ENCODE measurements at regions not wholly inside any gene's neighbourhood (a gene's known extent, or its start where the extent isn't known, plus 50 kb on each side); places are given as distances from the start of the nearest gene placed in this dataset.
A peak's percentile ranks its signal among the peaks of the same experiment; 100 is the strongest.

DNA sequence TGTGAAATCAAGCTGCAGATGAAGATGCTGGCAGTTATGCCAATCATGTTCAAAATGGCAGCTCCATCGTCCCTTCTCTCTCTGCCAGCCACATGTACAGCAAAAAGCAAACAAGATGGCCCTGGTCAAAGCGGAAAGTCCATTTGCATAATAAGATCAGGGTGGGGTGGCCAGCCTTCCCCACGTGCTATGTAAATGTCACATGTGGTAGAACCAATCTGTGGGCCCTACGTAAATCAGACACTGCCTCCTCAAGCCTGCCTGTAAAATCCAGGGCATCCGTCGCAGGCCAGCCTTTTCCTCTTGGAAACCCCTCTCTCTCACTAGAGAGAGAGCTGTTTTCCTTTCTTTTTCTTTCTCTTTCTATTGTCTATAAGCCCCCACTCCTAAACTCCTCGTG, 243.5 kb upstream of the KBTBD8 start:
- Mint-ChIP-seq H3K9me3 (peaks cover 0 to 3% (median 3%) of the 10 kb centered on the region in 3 donors), H3K36me3 (no peaks in the 10 kb centered on the region), H3K27me3 (peaks cover 5% of the 10 kb centered on the region), H3K27ac (no peak overlapping the region), H3K4me3 (no peak overlapping the region), H3K4me1 (no peaks in the 10 kb centered on the region)

DNA sequence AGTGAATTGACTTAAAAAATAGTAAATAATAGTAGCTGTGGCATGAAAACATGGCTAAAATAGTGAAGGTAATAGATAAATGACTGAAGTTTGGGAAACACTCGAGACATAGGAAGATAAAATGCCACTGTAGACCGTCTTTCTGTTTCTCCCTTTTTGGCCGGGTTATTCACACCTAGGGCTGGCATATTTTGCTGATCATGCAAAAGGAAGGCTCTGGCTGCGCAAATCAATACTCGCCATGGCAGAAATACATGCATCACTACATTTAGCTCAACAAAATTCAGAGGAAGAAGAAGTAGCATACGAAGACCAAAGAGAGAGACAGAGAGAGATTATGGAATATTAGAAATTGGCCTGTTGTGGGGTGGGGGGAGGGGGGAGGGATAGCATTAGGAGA, 242.2 kb upstream of the KBTBD8 start:
- Mint-ChIP-seq H3K4me1 (no peaks in the 10 kb centered on the region), H3K36me3 (no peaks in the 10 kb centered on the region), H3K27me3 (peaks cover 5% of the 10 kb centered on the region), H3K9me3 (peaks cover 2 to 3% (median 3%) of the 10 kb centered on the region in 3 donors), H3K27ac (no peak overlapping the region), H3K4me3 (no peak overlapping the region)

DNA sequence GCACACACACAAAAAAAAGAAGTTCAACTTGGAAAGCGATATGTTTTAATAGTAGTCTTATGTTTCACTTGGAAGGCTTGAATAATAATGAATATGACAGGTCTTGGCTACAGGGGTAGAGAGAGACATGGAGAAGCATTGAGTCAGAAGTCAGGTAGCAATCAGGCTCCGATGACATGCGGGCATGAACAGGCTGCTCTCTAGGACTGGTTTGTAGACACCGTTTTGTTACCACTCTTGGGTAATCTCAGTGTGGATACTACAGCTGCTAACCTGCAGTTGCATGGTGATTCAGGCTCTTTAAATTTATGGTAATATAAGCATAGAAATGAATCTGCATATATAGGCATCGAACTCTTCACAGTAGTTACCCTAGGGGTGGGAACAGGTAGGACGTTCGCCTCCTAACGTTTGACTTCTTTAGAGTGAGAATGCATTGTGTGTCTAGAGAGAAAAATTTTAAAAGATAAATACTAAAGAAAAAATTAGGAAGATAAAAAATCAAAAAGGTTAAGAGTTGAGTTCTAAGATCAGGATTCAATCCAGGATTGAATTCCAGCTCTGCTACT, 241.6 kb upstream of the KBTBD8 start:
- H3K9me3 Mint-ChIP-seq, result peaks cover 2 to 3% (median 3%) of the 10 kb centered on the region in 3 donors
- H3K27ac Mint-ChIP-seq, result no peak overlapping the region
- H3K4me1 Mint-ChIP-seq, result no peaks in the 10 kb centered on the region
- H3K36me3 Mint-ChIP-seq, result no peaks in the 10 kb centered on the region
- H3K4me3 Mint-ChIP-seq, result no peak overlapping the region
- peaks cover 3% of the 10 kb centered on the region for H3K27me3 Mint-ChIP-seq

DNA sequence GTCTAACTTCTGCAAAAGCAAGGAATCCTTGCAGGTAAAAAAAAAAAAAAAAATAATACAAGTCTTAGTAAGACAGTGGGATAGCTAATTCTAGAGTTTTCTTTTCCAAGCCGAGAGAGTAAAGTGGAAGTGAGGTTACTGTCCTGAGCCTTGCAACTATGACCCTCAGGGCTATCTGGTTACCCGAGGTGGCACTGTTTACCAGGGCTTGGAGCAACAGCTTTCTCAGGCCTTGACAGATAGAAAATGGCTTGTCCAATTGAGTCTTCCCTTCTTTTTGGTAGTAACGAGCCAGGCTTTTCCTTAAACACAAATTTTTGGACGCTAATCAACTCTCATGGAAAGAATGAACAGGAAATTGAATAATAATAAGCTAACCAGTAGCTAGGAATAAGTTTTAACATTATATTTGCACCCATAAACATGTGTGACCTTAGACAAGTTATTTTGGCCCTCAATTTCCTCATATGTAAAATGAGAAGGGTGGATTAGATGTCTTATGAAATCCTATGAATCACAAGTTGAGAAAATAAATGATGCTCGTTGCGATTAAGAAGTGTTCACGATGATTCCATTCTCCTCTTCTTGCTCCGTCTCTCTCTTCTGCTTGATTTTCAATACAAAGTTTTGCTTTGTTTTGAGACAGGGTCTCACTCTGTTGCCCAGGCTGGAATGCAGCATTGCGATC, 236.9 kb upstream of the KBTBD8 start:
- no peak overlapping the region for H3K4me3 Mint-ChIP-seq
- no peaks in the 10 kb centered on the region for H3K4me1 Mint-ChIP-seq
- no peak overlapping the region for H3K27ac Mint-ChIP-seq
- H3K36me3 Mint-ChIP-seq, result no peaks in the 10 kb centered on the region
- no peaks in the 10 kb centered on the region for H3K27me3 Mint-ChIP-seq
- H3K9me3 Mint-ChIP-seq, result peaks cover 2 to 8% (median 3%) of the 10 kb centered on the region in 3 donors

DNA sequence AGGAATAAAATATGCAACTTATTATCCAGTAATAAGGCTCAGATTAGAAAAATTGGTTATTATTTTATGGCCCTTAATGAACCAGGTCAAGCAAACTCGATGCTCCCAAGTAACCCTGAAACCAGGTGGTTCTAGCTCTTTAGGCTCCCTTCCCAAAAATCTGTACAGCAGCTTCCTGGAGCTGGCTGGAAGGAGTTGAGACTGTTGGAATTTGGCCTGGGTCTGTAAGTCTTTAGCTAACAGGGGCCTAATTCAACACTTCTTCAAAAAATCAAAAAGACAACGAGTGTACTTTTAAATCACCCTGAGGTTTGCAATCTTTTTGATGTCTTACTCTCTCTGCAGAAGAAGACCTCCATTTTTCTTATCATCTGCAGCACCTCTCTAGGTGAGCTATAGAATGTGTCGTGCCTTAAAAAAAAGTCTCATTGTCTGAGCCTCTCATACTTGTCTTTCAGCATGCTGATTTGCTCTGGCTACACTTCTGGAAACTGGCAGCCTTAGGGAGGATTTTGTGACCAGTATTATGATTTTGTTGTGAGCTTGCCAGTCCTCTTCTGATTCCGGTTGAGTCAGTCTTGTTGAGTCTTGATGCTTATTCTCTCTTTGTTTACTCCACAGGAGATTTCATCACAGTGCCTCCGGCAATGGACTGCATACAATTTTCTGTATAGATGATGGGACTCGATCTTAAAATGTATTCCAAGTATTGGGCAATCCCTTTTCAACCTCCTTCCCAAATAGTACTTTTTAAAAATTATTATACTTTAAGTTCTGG, 235.0 kb upstream of the KBTBD8 start:
- Mint-ChIP-seq H3K4me1 (no peaks in the 10 kb centered on the region), H3K4me3 (no peak overlapping the region), H3K36me3 (no peaks in the 10 kb centered on the region), H3K9me3 (peaks cover 2 to 8% (median 7%) of the 10 kb centered on the region in 3 donors), H3K27me3 (no peaks in the 10 kb centered on the region), H3K27ac (no peak overlapping the region)

DNA sequence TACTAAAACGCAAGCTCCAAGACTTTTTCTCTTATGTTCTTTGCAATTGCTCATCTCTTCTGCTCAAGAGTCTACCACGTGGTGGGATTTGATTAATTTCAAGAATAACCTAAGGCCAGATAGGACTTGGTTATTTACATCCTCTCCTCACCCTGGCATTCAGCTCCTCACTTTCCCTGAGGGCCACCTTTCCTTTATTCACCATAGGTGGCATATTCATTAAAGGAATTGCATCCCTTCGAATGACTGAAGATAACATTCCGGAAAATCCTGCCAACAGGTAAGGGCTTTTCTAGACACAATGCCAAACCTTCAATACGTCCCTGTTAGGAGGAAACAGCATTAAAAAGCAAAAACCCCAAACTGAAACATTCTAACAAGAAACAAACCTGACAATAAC, 220.0 kb upstream of the KBTBD8 start:
- H3K27ac Mint-ChIP-seq, result no peak overlapping the region
- no peaks in the 10 kb centered on the region for H3K36me3 Mint-ChIP-seq
- peaks cover 2% of the 10 kb centered on the region for H3K27me3 Mint-ChIP-seq
- no peak overlapping the region for H3K4me3 Mint-ChIP-seq
- no peaks in the 10 kb centered on the region for H3K4me1 Mint-ChIP-seq
- no peaks in the 10 kb centered on the region for H3K9me3 Mint-ChIP-seq

DNA sequence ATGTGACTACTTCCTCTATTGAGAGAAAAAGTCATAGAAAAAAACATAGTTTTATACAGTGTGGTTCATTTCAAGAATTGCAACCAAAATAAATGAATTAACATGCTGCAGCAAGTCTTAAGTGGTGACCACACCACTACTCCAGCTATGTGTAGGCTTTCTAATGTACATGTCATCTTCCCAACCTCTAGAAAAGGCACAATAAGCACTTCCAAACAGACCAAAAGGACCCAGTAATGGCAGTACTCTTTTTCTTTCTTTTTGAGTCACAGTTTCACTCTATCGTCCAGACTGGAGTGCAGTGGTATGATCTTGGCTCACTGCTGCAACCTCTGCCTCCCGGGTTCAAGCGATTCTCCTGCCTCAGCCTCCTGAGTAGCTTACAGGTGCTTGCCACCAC, 219.3 kb upstream of the KBTBD8 start:
- Mint-ChIP-seq H3K27me3 (no peaks in the 10 kb centered on the region), H3K27ac (no peak overlapping the region), H3K36me3 (no peaks in the 10 kb centered on the region), H3K4me1 (no peaks in the 10 kb centered on the region), H3K9me3 (no peaks in the 10 kb centered on the region), H3K4me3 (no peak overlapping the region)

DNA sequence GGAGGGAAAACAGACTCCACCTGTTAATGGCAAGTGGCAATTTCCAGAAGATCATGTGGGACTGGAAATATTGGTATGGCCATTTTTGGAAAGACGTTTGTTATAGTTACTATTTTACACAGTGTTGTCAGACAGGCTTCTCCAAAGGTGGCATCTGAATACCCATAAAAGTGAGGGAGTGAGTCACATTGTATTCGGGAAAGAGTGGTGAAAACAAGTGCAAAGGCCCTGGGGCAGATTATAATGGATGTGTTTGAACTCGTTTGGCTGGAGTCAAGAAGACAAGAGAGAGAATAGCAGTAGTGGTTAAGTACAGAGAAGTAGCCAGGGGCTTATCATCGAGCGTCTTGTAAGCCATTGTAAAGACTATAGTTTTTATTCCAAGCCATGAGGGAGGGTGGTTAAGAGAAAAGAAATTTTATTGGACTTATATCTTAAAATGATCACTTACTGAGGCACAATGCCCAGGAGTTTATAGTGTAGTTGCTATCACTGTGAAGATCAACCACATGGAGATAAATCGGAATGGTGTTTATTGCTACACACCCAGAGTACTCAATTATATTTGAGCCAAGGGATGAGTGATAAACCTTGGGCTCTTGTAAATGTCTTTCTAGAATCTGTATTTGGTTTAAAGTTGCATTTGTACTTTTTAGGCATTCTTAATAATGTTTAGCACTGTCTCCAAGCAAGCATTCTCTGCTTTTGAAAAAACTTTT, 212.8 kb upstream of the KBTBD8 start:
- H3K36me3 Mint-ChIP-seq, result no peaks in the 10 kb centered on the region
- peaks cover 0 to 5% (median 2%) of the 10 kb centered on the region in 3 donors for H3K9me3 Mint-ChIP-seq
- H3K27ac Mint-ChIP-seq, result peak overlapping the region in 1 of 3 donors; percentile 17

DNA sequence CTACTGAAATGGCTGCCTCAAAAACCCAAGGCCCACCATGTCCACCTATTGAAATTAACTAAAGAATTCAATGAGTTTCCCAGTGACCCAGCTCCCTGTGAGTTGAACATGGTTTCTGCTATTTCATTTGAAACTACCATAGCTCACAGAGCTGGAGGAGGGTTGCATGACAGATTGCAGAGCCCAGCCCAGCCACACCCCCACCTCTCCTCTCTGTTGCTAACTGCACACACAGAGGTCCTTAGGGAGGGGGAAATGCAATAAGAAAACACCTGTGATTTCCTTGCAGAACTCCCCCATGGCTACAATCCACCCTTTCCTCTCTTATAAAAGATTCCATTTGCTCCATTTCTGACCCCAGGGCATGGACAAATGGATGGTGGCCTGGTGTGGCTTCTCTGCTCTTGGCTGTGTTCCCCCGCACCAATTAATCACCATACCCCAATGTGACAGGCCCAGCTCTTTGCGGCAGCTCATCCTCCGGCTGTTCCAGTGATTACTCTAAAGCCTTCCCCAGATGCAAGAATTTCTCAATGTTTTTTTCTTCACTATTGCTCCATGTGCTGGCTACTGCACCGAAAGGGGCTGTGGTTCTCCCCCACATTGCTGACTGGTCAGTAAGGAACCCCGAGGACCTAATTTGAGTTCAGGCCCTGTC, 208.4 kb upstream of the KBTBD8 start:
- Mint-ChIP-seq H3K36me3 (no peaks in the 10 kb centered on the region), H3K27me3 (peaks cover 9% of the 10 kb centered on the region), H3K9me3 (peaks cover 0 to 5% (median 2%) of the 10 kb centered on the region in 3 donors), H3K4me1 (no peaks in the 10 kb centered on the region), H3K27ac (no peak overlapping the region), H3K4me3 (no peak overlapping the region)

More for the DNA sequence above, 212.8 kb upstream of the KBTBD8 start:
- peaks cover 7% of the 10 kb centered on the region for H3K27me3 Mint-ChIP-seq
- no peaks in the 10 kb centered on the region for H3K4me1 Mint-ChIP-seq
- no peak overlapping the region for H3K4me3 Mint-ChIP-seq

DNA sequence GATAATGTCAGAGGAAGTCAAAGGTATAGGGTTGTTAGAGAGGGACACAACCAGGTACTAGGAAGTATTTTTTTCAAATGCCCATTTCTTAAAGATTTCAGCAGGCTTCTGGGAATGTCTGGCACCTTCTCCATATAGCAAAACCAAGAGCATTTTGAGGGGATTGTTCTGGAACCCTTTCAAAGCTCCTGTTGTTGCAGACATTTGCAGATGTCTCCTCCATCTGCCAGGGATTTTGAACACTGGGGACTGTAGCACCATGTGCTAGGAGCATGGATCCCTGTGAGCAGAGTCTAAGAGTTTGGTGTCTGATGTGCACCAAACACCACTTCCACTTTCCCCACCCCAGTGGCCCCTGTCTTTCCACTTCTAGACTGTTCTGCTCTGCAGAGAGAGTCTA, 206.0 kb upstream of the KBTBD8 start:
- H3K4me3 Mint-ChIP-seq, result no peak overlapping the region
- peaks cover 9% of the 10 kb centered on the region for H3K27me3 Mint-ChIP-seq
- peaks cover 0 to 7% (median 5%) of the 10 kb centered on the region in 3 donors for H3K9me3 Mint-ChIP-seq
- no peaks in the 10 kb centered on the region for H3K4me1 Mint-ChIP-seq
- no peaks in the 10 kb centered on the region for H3K36me3 Mint-ChIP-seq
- no peak overlapping the region for H3K27ac Mint-ChIP-seq

DNA sequence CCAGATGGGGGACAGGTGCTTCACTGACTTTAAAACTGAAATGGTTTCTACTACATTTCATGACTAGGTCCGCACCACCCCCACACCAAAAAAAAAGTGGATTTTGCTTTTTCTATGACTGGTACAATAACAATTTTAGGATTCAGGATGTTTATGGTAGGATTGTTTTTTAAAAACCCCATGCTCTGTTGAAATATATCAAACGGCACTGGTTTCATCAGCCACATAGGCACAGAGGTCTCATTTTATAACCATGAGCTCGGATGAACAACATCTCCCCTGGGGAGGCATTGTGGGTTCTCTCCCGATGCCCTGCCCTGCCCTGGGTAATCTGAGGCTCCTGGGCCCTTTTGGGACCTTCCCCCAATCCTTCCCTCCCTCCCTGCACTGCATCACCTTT, 202.7 kb upstream of the KBTBD8 start:
- Mint-ChIP-seq H3K36me3 (peaks cover 1% of the 10 kb centered on the region), H3K9me3 (peaks cover 3 to 7% (median 5%) of the 10 kb centered on the region in 3 donors), H3K4me3 (no peak overlapping the region), H3K27ac (no peak overlapping the region), H3K27me3 (peaks cover 14% of the 10 kb centered on the region), H3K4me1 (no peaks in the 10 kb centered on the region)

DNA sequence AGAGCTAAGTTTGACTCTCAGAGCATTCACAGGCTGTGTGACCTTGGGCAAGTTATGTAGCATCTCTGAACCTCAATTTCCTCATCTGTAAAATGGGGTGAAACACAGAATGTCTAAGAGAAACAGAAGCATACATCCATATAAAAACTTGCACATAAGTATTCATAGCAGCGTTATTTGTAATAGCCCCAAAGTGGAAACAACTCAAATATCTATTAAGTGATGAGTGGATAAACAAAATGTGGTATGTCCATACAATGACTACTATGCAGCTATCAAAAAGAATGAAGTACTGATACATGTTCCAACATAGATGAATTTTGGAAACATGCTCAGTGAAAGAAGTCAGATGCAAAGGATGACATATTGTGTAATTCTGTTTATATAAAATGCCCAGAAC, 201.8 kb upstream of the KBTBD8 start:
- Mint-ChIP-seq H3K36me3 (peaks cover 3% of the 10 kb centered on the region), H3K27me3 (peaks cover 14% of the 10 kb centered on the region), H3K9me3 (peaks cover 3 to 7% (median 5%) of the 10 kb centered on the region in 3 donors), H3K27ac (no peak overlapping the region), H3K4me1 (no peaks in the 10 kb centered on the region), H3K4me3 (no peak overlapping the region)

DNA sequence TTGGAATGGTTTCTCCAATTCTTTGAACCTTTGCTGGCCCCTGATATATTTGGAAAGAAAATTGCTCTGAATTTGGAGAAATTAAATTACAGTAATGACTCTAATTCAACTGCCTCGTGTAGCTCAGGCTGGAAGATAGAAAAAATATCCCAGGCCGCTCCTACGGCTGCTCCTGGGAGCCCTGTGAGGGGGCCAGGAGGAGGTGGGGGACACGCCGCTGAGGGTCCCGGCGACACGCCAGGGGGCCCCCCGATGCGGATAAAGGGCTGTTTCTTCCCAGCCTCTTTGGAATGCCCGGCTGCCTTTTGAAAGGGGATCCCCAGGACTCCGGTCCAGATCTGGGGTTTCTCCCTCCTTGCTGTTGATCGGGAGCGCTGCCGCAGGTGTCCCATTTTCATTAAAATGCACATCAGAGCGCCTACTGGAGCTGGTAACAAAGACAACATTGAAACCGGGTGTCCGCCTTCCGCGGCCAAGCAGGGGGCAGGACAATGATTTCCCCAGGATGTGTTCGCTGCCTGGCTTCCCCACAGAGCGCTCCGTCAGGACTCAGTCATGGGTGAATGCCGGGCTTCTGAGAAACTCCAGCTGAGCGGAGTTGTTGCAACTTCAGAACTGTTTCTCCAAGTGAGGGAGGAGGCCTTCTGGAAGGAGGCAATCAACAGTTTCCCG, 200.1 kb upstream of the KBTBD8 start:
- Mint-ChIP-seq H3K9me3 (peaks cover 3 to 7% (median 5%) of the 10 kb centered on the region in 3 donors), H3K4me1 (no peaks in the 10 kb centered on the region), H3K27ac (peak overlapping the region in 1 of 3 donors; percentile 67)

DNA sequence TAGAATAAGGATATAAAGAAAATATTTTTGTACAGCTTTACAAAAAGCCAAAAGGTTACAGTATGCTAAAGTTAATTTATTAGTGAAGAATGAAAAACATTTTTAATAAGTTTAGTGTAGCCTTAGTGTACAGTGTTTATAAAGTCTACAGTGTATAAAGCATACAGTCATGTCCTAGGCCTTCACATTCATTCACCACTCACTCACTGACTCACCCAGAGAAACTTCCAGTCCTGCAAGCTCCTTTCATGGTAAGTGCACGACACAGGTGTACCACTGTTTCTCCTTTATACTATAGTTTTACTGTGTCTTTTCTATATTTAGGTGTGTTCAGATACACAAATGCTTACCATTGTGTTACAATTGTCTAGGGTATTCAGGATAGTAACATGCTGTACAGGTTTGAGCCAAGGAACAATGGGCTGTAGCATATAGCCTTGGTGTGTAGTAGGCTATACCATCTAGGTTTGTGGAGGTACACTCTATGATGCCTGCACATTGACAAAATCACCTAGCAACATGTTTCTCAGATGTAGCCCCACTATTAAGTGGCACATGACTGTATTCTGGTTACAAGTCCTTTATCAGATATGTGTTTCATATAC, 197.1 kb upstream of the KBTBD8 start:
- H3K36me3 Mint-ChIP-seq, result peaks cover 5% of the 10 kb centered on the region
- no peak overlapping the region for H3K27ac Mint-ChIP-seq
- peaks cover 3 to 7% (median 5%) of the 10 kb centered on the region in 3 donors for H3K9me3 Mint-ChIP-seq
- peaks cover 15% of the 10 kb centered on the region for H3K27me3 Mint-ChIP-seq
- no peaks in the 10 kb centered on the region for H3K4me1 Mint-ChIP-seq
- H3K4me3 Mint-ChIP-seq, result no peak overlapping the region

More for the DNA sequence above, 200.1 kb upstream of the KBTBD8 start:
- peaks cover 9% of the 10 kb centered on the region for H3K27me3 Mint-ChIP-seq
- no peak overlapping the region for H3K4me3 Mint-ChIP-seq
- peaks cover 3% of the 10 kb centered on the region for H3K36me3 Mint-ChIP-seq
